Mononuclear cell (primary cell): ENCODE measurements at regions not wholly inside any gene's neighbourhood (a gene's known extent, or its start where the extent isn't known, plus 50 kb on each side); places are given as distances from the start of the nearest gene placed in this dataset.

ENCODE experiments used
- H3K27me3 ChIP-seq: 2 replicates; pipeline ENCODE4 v1.6.0; 2011; ENCODE audit warnings: low read length, control low read depth; ENCODE audit not compliant: insufficient read depth
- H3K4me1 ChIP-seq: 2 replicates; pipeline ENCODE4 v1.5.1; 2011; ENCODE audit warnings: mild to moderate bottlenecking, low read length, control low read depth; ENCODE audit not compliant: insufficient read depth
- H3K4me3 ChIP-seq: 2 replicates; pipeline ENCODE4 v1.5.1; 2011; ENCODE audit warnings: mild to moderate bottlenecking, low read length, moderate library complexity
- H3K9me3 ChIP-seq: 2 replicates; pipeline ENCODE4 v1.5.1; 2011; ENCODE audit warnings: low read depth, mild to moderate bottlenecking, control low read depth, low read length

DNA sequence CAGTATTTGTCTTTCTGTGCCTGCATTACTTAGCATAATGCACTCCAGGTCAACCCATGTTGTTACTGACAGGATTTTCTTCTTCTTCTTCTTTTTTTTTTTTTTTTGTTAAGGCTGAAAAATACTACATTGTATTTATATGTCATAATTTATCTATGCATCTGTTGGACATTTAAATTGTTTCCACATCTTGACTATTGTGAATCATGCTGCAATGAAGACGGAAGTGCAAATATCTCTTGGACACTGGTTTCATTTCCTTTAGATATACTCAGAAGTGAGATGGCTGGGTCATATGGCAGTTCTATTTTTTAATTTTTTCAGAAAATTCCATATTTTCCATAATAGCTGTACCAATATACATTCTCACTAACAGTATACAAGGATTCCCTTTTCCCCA lies 272.7 kb upstream of the PMFBP1 start:
- no peak overlapping the region for H3K4me3 ChIP-seq
- no peaks in the 10 kb centered on the region for H3K4me1 ChIP-seq
- peaks cover 5% of the 10 kb centered on the region for H3K9me3 ChIP-seq
- H3K27me3 ChIP-seq: no peaks in the 10 kb centered on the region

- no peaks in the 10 kb centered on the region for H3K27me3 ChIP-seq
- H3K4me1 ChIP-seq: no peaks in the 10 kb centered on the region
- no peak overlapping the region for H3K4me3 ChIP-seq
- H3K9me3 ChIP-seq: peaks cover 5% of the 10 kb centered on the region
Measured at GRCh38 chr16:72443809-72444208, 271.9 kb upstream of the PMFBP1 start.

GRCh38 chr16:72442385-72443158 lies 270.6 kb upstream of the PMFBP1 start:
- no peaks in the 10 kb centered on the region for H3K9me3 ChIP-seq
- no peak overlapping the region for H3K4me3 ChIP-seq
- no peaks in the 10 kb centered on the region for H3K27me3 ChIP-seq

DNA sequence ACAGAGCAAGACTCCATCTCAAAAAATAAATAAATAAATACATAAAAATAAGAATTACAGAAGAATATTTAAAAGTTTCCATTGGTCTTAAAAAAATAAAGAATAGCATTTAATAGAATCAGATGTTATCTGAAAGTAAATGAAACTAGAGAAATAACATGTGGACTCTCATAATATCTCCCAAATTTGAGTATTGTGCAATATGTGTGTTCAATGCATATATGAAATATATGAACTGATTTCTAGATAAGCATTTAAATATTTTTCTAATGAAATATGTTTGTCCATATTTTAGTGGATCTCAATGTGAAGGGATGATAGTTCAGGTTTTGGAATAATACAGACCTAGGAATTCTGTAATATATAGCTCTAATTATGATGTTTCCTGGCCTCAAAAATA lies 265.9 kb upstream of the PMFBP1 start:
- peaks cover 27% of the 10 kb centered on the region for H3K9me3 ChIP-seq
- H3K27me3 ChIP-seq: no peaks in the 10 kb centered on the region
- no peaks in the 10 kb centered on the region for H3K4me1 ChIP-seq
- H3K4me3 ChIP-seq: no peak overlapping the region

More at GRCh38 chr16:72442385-72443158, 270.6 kb upstream of the PMFBP1 start:
- H3K4me1 ChIP-seq: no peaks in the 10 kb centered on the region

DNA sequence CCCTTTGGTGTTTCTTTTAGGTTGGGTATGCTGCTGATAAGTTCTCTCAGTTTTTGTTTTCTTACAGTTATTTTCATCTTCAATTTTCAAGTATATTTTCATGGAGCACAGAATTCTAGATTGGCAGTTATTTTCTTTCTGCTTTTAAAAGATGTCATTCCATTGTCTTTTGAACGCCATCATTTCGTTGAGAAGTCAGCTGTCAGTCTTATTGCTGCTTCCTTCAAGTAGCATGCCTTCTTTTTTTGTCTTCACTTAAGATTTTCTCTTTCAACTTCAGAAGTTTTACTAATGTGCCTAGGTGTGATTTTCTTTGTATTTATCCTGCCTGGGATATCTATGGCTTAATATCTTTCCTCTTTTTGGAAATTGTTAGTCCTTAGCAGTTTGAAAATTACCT lies 262.2 kb upstream of the PMFBP1 start:
- Histone ChIP-seq H3K4me3 (no peak overlapping the region), H3K4me1 (no peaks in the 10 kb centered on the region), H3K27me3 (no peaks in the 10 kb centered on the region), H3K9me3 (peaks cover 27% of the 10 kb centered on the region)

DNA sequence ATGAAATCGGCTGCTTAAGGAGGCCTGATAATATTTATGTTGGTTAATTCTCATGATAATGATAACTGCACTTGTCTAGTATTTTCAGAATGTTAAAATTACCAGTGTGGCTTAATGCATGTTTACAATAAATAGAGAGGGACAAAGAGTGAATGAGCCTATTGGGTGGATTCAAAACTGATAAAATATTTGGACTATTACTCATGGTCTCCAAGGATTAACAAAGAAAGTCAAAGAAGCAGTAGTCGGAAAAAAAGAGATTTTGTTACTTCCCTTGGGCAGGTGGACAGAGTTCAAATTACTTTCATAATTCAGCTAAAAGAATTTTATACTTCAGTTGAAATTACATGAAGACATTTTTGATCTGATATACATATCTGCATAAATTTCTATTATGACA lies 258.2 kb upstream of the PMFBP1 start:
- Histone ChIP-seq H3K4me1 (no peaks in the 10 kb centered on the region), H3K9me3 (peaks cover 22% of the 10 kb centered on the region), H3K27me3 (no peaks in the 10 kb centered on the region), H3K4me3 (no peak overlapping the region)

DNA sequence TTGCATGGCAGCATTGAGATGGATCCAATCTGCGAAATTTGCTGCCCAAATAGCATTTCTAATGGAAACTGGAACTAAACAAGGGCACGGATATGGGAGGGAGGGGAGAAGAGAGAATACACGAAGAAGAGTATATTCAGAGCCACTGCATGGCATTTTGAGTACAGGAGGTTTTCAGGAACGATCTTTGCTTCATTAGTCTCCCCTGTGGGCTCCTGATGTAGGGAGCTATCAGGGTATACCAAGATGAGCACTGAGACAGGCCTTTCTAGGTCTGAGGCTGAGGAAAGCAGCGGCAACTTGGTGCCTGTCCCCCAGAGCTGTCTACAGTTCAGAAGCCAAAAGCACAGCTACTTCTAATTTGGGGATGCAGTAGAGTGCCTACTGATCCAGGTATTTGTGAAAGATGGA lies 257.7 kb upstream of the PMFBP1 start:
- no peak overlapping the region for H3K4me3 ChIP-seq
- H3K9me3 ChIP-seq: peaks cover 17% of the 10 kb centered on the region
- no peaks in the 10 kb centered on the region for H3K27me3 ChIP-seq
- no peaks in the 10 kb centered on the region for H3K4me1 ChIP-seq

DNA sequence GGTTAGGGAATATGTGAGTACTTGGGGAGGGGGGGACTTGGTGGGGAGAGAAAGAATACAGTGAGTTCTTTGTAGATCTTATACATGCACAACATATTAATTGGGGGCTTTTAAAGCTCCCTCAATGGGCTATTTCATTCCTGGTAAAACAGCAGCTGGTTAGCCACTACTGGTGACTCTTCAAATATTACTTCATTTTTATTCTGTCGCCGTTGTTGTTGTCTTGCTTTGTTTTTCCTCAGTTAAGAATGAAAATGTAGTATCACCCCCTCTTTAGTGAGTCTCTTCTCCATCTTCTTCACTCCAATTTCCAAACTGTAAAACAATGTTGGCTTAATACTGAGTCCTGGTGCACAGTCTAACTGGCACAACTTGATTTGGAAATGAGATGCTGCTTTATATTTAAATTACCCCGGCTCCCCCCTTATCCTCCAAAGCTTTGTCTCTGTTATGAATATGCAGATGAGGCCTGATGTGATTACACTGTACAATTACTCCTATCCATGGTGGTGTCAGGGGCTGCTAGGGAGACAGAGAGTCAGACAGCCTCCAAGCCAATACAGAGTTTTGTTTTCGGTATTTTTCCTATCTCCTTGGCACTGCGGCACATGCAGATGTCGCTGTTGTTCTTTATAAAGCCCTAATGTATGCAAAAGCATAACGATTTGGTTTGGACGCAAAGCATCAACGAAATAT lies 256.9 kb upstream of the PMFBP1 start:
- no peak overlapping the region for H3K4me3 ChIP-seq
- H3K9me3 ChIP-seq: peaks cover 9% of the 10 kb centered on the region
- H3K4me1 ChIP-seq: no peaks in the 10 kb centered on the region
- no peaks in the 10 kb centered on the region for H3K27me3 ChIP-seq

DNA sequence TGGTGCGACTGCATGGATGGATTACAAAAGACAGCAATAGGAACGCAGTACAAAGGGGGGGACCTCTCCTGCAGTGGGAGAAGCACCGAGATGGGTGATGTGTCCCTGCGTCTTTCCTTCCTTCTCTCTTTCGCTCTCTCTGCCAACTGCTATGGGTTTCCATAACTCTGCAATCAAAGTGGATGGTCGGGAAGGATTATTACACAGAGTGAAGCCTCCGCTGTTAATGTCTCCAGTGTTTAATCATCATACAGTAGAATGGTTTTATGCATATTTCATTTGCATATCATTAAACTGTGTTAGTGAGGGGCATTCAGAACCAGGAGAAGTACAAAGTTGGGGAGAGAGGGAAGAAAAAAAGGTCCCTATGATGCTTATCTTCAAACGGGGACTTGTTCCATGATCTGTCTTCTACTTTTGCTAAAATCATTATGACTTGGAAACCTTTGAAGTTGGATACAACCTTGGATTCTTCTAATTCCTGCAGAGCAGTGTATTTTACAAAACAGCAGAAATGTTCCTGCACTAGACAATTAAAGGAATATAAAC lies 255.9 kb upstream of the PMFBP1 start:
- peaks cover 3% of the 10 kb centered on the region for H3K9me3 ChIP-seq
- H3K27me3 ChIP-seq: no peaks in the 10 kb centered on the region
- H3K4me3 ChIP-seq: no peak overlapping the region
- H3K4me1 ChIP-seq: no peaks in the 10 kb centered on the region

GRCh38 chr16:72427051-72427782 lies 255.3 kb upstream of the PMFBP1 start:
- no peaks in the 10 kb centered on the region for H3K4me1 ChIP-seq
- H3K27me3 ChIP-seq: no peaks in the 10 kb centered on the region
- H3K4me3 ChIP-seq: no peak overlapping the region
- peaks cover 10% of the 10 kb centered on the region for H3K9me3 ChIP-seq

- no peak overlapping the region for H3K4me3 ChIP-seq
- no peaks in the 10 kb centered on the region for H3K4me1 ChIP-seq
- H3K9me3 ChIP-seq: peaks cover 17% of the 10 kb centered on the region
- no peaks in the 10 kb centered on the region for H3K27me3 ChIP-seq
Measured at GRCh38 chr16:72426386-72426785, 254.4 kb upstream of the PMFBP1 start.

DNA sequence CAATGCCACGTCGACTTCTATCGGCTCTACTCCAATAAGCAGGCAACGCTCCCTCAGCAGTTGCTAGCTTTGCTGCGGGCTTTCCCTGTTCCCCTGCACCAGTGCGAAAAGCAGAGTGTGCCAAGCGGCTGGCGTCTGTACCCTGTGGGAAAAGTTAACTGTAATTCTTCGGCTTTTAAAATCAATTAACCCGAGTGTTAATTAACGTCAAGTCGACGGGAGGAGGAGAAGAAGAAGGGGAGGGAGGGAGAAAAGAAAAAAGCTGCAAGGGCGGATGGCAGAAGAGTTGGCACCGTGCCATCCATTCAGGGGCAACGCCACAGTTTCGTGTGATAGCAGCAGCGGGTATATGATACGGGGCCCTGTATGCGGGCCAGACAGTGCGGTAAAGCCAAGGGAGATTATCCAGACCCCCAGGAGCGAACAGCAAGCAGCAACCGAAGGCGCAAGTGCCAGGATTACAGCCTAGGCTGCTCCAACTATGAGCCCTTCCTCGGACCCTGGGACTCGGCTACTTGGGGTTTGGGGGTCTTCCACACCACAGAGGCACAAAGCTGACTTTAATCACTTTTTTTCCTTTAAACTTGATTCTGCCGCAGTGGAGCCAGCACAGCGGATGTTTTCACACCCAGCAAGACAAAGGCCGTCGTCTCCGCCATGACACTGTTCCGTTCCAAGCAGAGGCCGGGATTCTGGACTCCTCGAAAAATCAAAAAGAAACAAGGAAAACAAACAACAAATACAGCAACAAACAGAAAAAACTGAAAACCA lies 253.8 kb upstream of the PMFBP1 start:
- Histone ChIP-seq H3K27me3 (no peaks in the 10 kb centered on the region), H3K9me3 (peaks cover 22% of the 10 kb centered on the region), H3K4me3 (no peak overlapping the region), H3K4me1 (no peaks in the 10 kb centered on the region)

DNA sequence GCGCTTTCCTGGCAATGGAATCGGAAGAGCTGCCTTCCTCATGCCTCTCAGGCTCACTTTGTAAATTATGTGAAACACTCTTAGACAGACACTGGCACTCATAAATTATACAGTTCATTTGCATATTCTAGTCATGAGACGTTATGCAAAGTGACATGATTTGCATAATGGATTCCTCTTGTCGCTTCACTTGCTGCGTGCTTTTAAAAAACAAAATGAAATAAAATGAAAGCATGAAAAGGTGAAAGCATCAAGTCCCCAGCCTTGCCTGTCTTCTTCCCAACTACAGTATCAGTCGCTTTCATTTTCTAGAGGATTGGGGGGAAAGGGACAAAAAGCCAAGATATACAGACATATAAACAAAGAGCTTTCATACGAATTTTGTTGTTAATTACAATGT lies 252.8 kb upstream of the PMFBP1 start:
- H3K4me3 ChIP-seq: no peak overlapping the region
- no peaks in the 10 kb centered on the region for H3K27me3 ChIP-seq
- no peaks in the 10 kb centered on the region for H3K4me1 ChIP-seq
- peaks cover 22% of the 10 kb centered on the region for H3K9me3 ChIP-seq

- no peak overlapping the region for H3K4me3 ChIP-seq
- H3K27me3 ChIP-seq: no peaks in the 10 kb centered on the region
- no peaks in the 10 kb centered on the region for H3K4me1 ChIP-seq
- H3K9me3 ChIP-seq: peaks cover 22% of the 10 kb centered on the region
Measured at GRCh38 chr16:72422308-72422897, 250.4 kb upstream of the PMFBP1 start.
